Spinal cord (tissue), 9 donors: ENCODE measurements at regions not wholly inside any gene's neighbourhood (a gene's known extent, or its start where the extent isn't known, plus 50 kb on each side); places are given as distances from the start of the nearest gene placed in this dataset.

ENCODE experiments used
- DNase-seq, 6 donors: peaks; one replicate each; pipeline versions ENCODE4 v3.0.0 to v3.0.0-alpha.2; 2013 to 2015; ENCODE audit warnings: low spot score in 6 of 6, low read depth in 4 of 6
- H3K27ac ChIP-seq: one replicate; pipeline ENCODE4 v1.5.1; 2013; ENCODE audit warnings: low read depth, low read length, control low read depth
- H3K27me3 ChIP-seq: one replicate; pipeline ENCODE4 v1.6.1; 2013; ENCODE audit warnings: low read length; ENCODE audit not compliant: control insufficient read depth, insufficient read depth
- H3K36me3 ChIP-seq: one replicate; pipeline ENCODE4 v1.6.1; 2013; ENCODE audit warnings: low read length; ENCODE audit not compliant: control insufficient read depth, insufficient read depth
- H3K4me1 ChIP-seq: one replicate; pipeline ENCODE4 v1.6.1; 2013; ENCODE audit warnings: low read length; ENCODE audit not compliant: control insufficient read depth, insufficient read depth
- H3K4me3 ChIP-seq: one replicate; pipeline ENCODE4 v1.5.1; 2013; ENCODE audit warnings: low read depth, low read length, control low read depth
- H3K9me3 ChIP-seq: one replicate; pipeline ENCODE4 v1.6.1; 2013; ENCODE audit warnings: low read length; ENCODE audit not compliant: control insufficient read depth, insufficient read depth
- WGBS: methylation state at CpG from one replicate; pipeline ENCODE4 v1.1.5; 2013; ENCODE audit warnings: missing lambda C conversion rate; ENCODE audit not compliant: insufficient coverage; 5-methylcytosine and 5-hydroxymethylcytosine counted together
- donor health status: healthy.

- H3K9me3 ChIP-seq = no peaks in the 10 kb centered on the region
- H3K36me3 ChIP-seq = no peaks in the 10 kb centered on the region
- no CpG with 5 or more reads among the region's 4 CpGs for WGBS
- no peaks in the 10 kb centered on the region for H3K27me3 ChIP-seq
- no peaks in the 10 kb centered on the region for H3K4me1 ChIP-seq
- H3K27ac ChIP-seq = no peak overlapping the region
- peak in 2 of 6 donors; percentile 73 to 80 for DNase-seq
- H3K4me3 ChIP-seq = no peak overlapping the region
Measured at GRCh38 chr1:199550199-199551065, 477.1 kb upstream of the NR5A2 start.

DNA sequence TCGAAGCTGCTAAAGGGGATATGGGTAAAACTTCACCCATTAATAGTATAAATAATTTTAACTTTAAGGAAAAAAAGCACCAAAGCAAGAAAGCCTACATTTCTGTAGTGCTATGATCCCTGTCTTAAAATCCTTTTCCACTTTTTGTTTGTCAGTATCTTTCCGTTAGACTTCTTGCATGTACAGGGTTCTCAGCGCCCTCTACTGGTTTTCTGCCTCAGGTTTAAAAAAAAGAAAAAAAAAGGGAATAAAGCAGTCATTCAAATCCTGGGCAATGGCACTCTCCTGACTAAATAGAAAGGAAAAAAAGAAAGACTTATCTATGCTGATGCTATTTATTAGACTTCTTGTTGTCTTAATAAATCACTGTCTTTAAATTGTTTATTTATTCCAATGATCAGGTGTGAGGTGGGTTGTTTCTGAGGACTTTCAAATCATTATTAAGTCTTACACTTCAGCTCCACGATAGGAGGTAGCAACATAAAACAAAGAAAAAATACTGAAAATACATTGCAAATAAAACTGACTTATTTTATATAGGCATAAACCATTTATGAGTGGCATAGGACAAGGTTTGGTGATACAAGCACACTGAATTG lies 475.4 kb upstream of the NR5A2 start:
- H3K27ac ChIP-seq = no peak overlapping the region
- H3K36me3 ChIP-seq = no peaks in the 10 kb centered on the region
- H3K4me1 ChIP-seq = no peaks in the 10 kb centered on the region
- no CpG with 5 or more reads among the region's 4 CpGs for WGBS
- no peaks in the 10 kb centered on the region for H3K27me3 ChIP-seq
- no peaks in the 10 kb centered on the region for H3K9me3 ChIP-seq
- H3K4me3 ChIP-seq = no peak overlapping the region
- peak; percentile 46 to 95 (median 70) for DNase-seq

GRCh38 chr1:199553104-199553503 lies 474.4 kb upstream of the NR5A2 start:
- Histone ChIP-seq H3K9me3 (no peaks in the 10 kb centered on the region), H3K4me1 (no peaks in the 10 kb centered on the region), H3K27ac (no peak overlapping the region), H3K4me3 (no peak overlapping the region), H3K36me3 (no peaks in the 10 kb centered on the region), H3K27me3 (no peaks in the 10 kb centered on the region)
- WGBS = no CpG with 5 or more reads among the region's 1 CpG
- no peak for DNase-seq

- H3K4me1 ChIP-seq = no peaks in the 10 kb centered on the region
- no peak for DNase-seq
- H3K27me3 ChIP-seq = no peaks in the 10 kb centered on the region
- H3K36me3 ChIP-seq = no peaks in the 10 kb centered on the region
- no peak overlapping the region for H3K27ac ChIP-seq
- no peak overlapping the region for H3K4me3 ChIP-seq
- no peaks in the 10 kb centered on the region for H3K9me3 ChIP-seq
- 95% methylated on average over 1 of the region's 2 CpGs for WGBS
Measured at GRCh38 chr1:199561334-199561733, 466.2 kb upstream of the NR5A2 start.

GRCh38 chr1:199573047-199573446 lies 454.5 kb upstream of the NR5A2 start:
- WGBS = no CpG with 5 or more reads among the region's 5 CpGs
- H3K9me3 ChIP-seq = no peaks in the 10 kb centered on the region
- no peaks in the 10 kb centered on the region for H3K36me3 ChIP-seq
- DNase-seq = peak in 1 of 6 donors; percentile 7
- no peaks in the 10 kb centered on the region for H3K4me1 ChIP-seq
- no peak overlapping the region for H3K4me3 ChIP-seq
- no peak overlapping the region for H3K27ac ChIP-seq
- no peaks in the 10 kb centered on the region for H3K27me3 ChIP-seq

DNA sequence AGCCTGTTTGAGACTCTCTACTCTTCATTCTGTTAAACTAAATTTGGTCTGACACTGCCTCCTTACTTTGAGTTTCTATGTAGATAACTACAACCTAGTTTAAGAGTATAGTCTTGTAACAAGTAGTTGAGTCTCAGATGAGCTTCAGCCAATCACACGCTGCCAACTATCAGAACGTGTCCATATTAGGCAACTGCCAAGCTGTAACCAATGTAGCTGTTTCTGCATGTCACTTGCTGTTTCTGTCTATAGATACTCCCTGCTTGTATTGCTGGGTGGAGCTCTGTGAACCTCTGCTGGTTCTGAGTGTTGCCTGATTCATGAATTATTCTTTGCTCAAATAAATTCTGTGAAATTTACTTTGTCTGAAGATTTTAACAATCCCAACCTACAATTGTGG lies 452.6 kb upstream of the NR5A2 start:
- H3K9me3 ChIP-seq = no peaks in the 10 kb centered on the region
- H3K27ac ChIP-seq = no peak overlapping the region
- no CpG with 5 or more reads among the region's 2 CpGs for WGBS
- no peak overlapping the region for H3K4me3 ChIP-seq
- no peaks in the 10 kb centered on the region for H3K27me3 ChIP-seq
- no peaks in the 10 kb centered on the region for H3K36me3 ChIP-seq
- DNase-seq = no peak
- no peaks in the 10 kb centered on the region for H3K4me1 ChIP-seq

GRCh38 chr1:199580300-199580699 lies 447.2 kb upstream of the NR5A2 start:
- H3K27ac ChIP-seq = no peak overlapping the region
- no peaks in the 10 kb centered on the region for H3K9me3 ChIP-seq
- 100% methylated on average over 1 of the region's 3 CpGs for WGBS
- H3K27me3 ChIP-seq = no peaks in the 10 kb centered on the region
- no peak overlapping the region for H3K4me3 ChIP-seq
- no peaks in the 10 kb centered on the region for H3K36me3 ChIP-seq
- no peak for DNase-seq
- no peaks in the 10 kb centered on the region for H3K4me1 ChIP-seq

GRCh38 chr1:199585392-199585791 lies 442.1 kb upstream of the NR5A2 start:
- no peaks in the 10 kb centered on the region for H3K27me3 ChIP-seq
- H3K27ac ChIP-seq = no peak overlapping the region
- DNase-seq = no peak
- no peaks in the 10 kb centered on the region for H3K36me3 ChIP-seq
- no peak overlapping the region for H3K4me3 ChIP-seq
- no peaks in the 10 kb centered on the region for H3K9me3 ChIP-seq
- H3K4me1 ChIP-seq = no peaks in the 10 kb centered on the region

DNA sequence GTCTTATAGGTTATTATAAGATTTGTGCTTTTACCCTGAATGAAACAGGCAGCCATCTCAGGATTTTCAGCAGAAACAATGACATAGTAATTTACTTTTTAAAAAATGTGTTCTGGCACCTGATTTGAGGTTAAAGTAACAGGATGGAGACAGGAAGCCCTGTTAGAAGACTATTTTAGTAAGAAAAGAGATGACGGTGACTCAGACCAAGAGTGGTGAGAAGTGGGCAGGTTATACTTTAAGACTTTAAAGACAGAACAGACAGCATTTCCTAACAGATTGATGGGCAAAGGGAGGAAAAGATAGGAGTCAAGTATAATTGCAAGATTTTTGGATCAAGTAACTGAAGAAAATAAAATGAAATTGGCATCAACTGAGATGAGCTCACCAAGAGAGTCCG lies 436.8 kb upstream of the NR5A2 start:
- H3K9me3 ChIP-seq = no peaks in the 10 kb centered on the region
- WGBS = 90% methylated on average over 2 of the region's 2 CpGs
- H3K4me1 ChIP-seq = no peaks in the 10 kb centered on the region
- no peak overlapping the region for H3K27ac ChIP-seq
- no peak overlapping the region for H3K4me3 ChIP-seq
- H3K36me3 ChIP-seq = no peaks in the 10 kb centered on the region
- no peak for DNase-seq
- H3K27me3 ChIP-seq = no peaks in the 10 kb centered on the region

DNA sequence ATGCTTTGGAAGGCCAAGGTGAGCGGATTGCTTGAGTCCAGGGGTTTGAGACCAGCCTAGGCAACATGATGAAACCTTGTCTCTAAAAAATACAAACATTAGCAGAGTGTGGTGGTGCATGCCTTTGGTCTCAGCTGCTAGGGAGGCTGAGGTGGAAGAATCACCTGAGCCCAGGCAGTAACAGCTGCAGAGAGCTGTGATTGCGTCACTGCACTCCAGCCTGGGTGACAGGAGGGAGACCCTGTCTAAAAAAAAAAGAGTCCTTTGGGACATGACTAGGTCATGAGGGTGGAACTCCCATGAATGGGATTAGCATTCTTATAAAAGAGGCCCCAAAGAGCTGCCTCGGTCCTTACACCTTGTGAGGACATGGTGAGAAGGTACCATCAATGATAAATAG lies 436.0 kb upstream of the NR5A2 start:
- no peaks in the 10 kb centered on the region for H3K36me3 ChIP-seq
- no peaks in the 10 kb centered on the region for H3K4me1 ChIP-seq
- 81% methylated on average over 2 of the region's 3 CpGs for WGBS
- H3K27ac ChIP-seq = no peak overlapping the region
- DNase-seq = no peak
- H3K27me3 ChIP-seq = no peaks in the 10 kb centered on the region
- no peaks in the 10 kb centered on the region for H3K9me3 ChIP-seq
- H3K4me3 ChIP-seq = no peak overlapping the region
